HG03432 (cell line): ENCODE measurements at regions not wholly inside any gene's neighbourhood (a gene's known extent, or its start where the extent isn't known, plus 50 kb on each side); places are given as distances from the start of the nearest gene placed in this dataset.

ENCODE experiments used
- ATAC-seq: cut with Tn5 transposase; IDR thresholded peaks from one replicate; pipeline ENCODE4 v1.9.1; 2021; ENCODE audit warnings: mild to moderate bottlenecking, moderate library complexity; ENCODE audit not compliant: unreplicated experiment

- ATAC-seq, result no peak
Measured at GRCh38 chr5:159420940-159421339, 90.7 kb upstream of the IL12B start.

- ATAC-seq, result no peak
Measured at GRCh38 chr5:159422361-159422760, 92.1 kb upstream of the IL12B start.

GRCh38 chr5:159422910-159423309 is 92.6 kb upstream of the IL12B start:
- ATAC-seq, result no peak

- no peak for ATAC-seq
Measured at GRCh38 chr5:159424123-159424522, 93.8 kb upstream of the IL12B start.

- no peak for ATAC-seq
Measured at GRCh38 chr5:159426694-159427093, 96.4 kb upstream of the IL12B start.

GRCh38 chr5:159427180-159428012 is 97.1 kb upstream of the IL12B start:
- ATAC-seq, result peak; percentile 80

- no peak for ATAC-seq
Measured at GRCh38 chr5:159430361-159431012, 100.2 kb upstream of the IL12B start.

- ATAC-seq, result no peak
Measured at GRCh38 chr5:159435855-159436254, 105.6 kb upstream of the IL12B start.

- no peak for ATAC-seq
Measured at GRCh38 chr5:159438092-159438491, 107.8 kb upstream of the IL12B start.

- ATAC-seq, result no peak
Measured at GRCh38 chr5:159439002-159439401, 108.7 kb upstream of the IL12B start.

- ATAC-seq, result peak; percentile 58
Measured at GRCh38 chr5:159440235-159440634, 109.9 kb upstream of the IL12B start.

- no peak for ATAC-seq
Measured at GRCh38 chr5:159440968-159441367, 110.7 kb upstream of the IL12B start.

GRCh38 chr5:159441441-159441840 is 111.2 kb upstream of the IL12B start:
- no peak for ATAC-seq

GRCh38 chr5:159442206-159442850 is 112.0 kb upstream of the IL12B start:
- no peak for ATAC-seq

- ATAC-seq, result peak; percentile 59
Measured at GRCh38 chr5:159444441-159445082, 114.3 kb upstream of the IL12B start.

GRCh38 chr5:159447116-159447515 is 116.8 kb upstream of the IL12B start:
- no peak for ATAC-seq

GRCh38 chr5:159448841-159449407 is 118.6 kb upstream of the IL12B start:
- no peak for ATAC-seq

- ATAC-seq, result no peak
Measured at GRCh38 chr5:159449925-159450324, 119.6 kb upstream of the IL12B start.

- no peak for ATAC-seq
Measured at GRCh38 chr5:159450417-159450816, 120.1 kb upstream of the IL12B start.

GRCh38 chr5:159451197-159452052 is 121.1 kb upstream of the IL12B start:
- no peak for ATAC-seq
